ENCODE measurements at regions not wholly inside any gene's neighbourhood (a gene's known extent, or its start where the extent isn't known, plus 50 kb on each side); places are given as distances from the start of the nearest gene placed in this dataset.

DNA sequence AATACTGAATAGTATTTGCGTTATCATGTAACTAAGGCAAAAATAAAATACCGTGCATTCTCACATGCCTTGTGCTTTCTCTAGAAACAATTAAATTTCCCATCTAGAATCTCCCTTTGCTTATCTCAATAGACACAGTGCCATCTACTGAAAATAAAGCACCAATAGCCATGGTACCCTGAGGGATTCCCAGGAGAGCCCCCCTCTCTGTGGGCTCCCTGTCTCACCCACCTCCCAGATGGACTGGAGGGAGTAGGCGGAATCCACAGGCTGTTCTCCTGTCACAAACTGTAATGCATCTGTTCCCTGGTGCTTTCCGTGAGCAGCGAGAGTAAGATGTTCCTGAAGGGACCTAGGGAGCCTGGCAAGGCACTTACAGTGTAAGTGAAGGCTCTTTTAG lies 112.4 kb upstream of the UPP2 start:
- TF ChIP-seq EZH2 (IDR thresholded peaks at IDR 0.05) (no peak), POLR2AphosphoS5 (IDR thresholded peaks at IDR 0.05; ENCODE audit: borderline replicate concordance, low read depth, low read length) (no peak)

All from SK-N-MC (cell line).